HCT116 (cell line): ENCODE measurements at regions not wholly inside any gene's neighbourhood (a gene's known extent, or its start where the extent isn't known, plus 50 kb on each side); places are given as distances from the start of the nearest gene placed in this dataset.

ENCODE experiments used
- POLR2A ChIP-seq: IDR thresholded peaks from 2 replicates; pipeline ENCODE4 v1.7.0; 2011; ENCODE audit warnings: borderline replicate concordance; ENCODE audit not compliant: insufficient read depth, insufficient read length; ENCODE audit errors: extremely low read depth
- RAD21 ChIP-seq: IDR thresholded peaks from 2 replicates; pipeline ENCODE4 v1.6.1; 2012; ENCODE audit warnings: low read depth, mild to moderate bottlenecking

DNA sequence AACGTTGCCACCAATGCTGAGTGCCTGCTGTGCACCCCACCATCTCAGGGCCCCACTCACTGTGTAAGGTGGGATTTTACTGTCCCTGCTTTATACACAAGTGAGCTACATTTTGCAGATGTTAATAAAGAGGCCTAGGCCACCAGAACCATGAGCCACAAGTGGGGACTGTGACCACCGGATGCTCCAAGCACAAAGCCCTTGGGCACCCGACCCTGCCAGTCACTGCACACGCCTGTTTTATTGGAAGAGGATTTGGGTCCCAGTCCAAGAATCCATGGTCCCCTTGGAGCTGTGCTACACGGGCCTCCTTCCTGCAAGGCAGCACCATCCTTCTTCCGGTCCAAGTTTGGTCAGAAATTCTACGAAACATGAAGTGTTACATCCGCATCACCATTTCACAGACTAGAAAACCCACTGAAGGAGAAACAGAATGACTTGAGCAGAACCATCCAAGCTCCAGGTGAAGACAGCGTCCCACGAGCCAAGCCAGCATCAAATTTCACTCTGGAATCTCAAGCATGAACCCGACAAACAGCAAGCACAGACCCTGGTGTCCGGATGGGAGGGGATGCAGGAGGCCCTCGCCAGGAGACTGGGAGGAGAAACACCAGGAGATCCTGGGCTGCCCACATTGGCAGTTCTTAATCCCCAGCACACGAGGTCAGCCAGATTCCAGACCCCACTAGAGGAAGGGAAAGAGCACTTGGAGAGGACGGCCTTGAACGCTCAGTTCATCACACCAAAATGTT, 226.9 kb downstream of the DLL1 start:
- TF ChIP-seq RAD21 (no peak), POLR2A (no peak)
